GM10266 (cell line): ENCODE measurements at regions not wholly inside any gene's neighbourhood (a gene's known extent, or its start where the extent isn't known, plus 50 kb on each side); places are given as distances from the start of the nearest gene placed in this dataset.

Experiments
- DNase-seq: peaks from one replicate; pipeline ENCODE4 v3.0.0; 2012; ENCODE audit errors: extremely low spot score
- CTCF ChIP-seq: IDR thresholded peaks from 2 replicates; pipeline ENCODE4 v1.5.1; 2012; ENCODE audit warnings: mild to moderate bottlenecking, low read depth; ENCODE audit not compliant: control insufficient read depth, insufficient read depth; ENCODE audit errors: missing control alignments

GRCh38 chr1:5271264-5271663 is 616.9 kb downstream of the AJAP1 start:
- no peak for TF ChIP-seq CTCF
- DNase-seq, result no peak

GRCh38 chr1:5269901-5270300 is 615.5 kb downstream of the AJAP1 start:
- TF ChIP-seq CTCF, result no peak
- DNase-seq, result no peak

- no peak for DNase-seq
- TF ChIP-seq CTCF, result no peak
Measured at GRCh38 chr1:5267603-5268235, 613.3 kb downstream of the AJAP1 start.

GRCh38 chr1:5265438-5266075 is 611.1 kb downstream of the AJAP1 start:
- no peak for TF ChIP-seq CTCF
- DNase-seq, result no peak

- DNase-seq, result no peak
- no peak for TF ChIP-seq CTCF
Measured at GRCh38 chr1:5264476-5264875, 610.1 kb downstream of the AJAP1 start.

- DNase-seq, result no peak
- no peak for TF ChIP-seq CTCF
Measured at GRCh38 chr1:5256793-5257192, 602.4 kb downstream of the AJAP1 start.

- no peak for DNase-seq
- no peak for TF ChIP-seq CTCF
Measured at GRCh38 chr1:5254975-5255374, 600.6 kb downstream of the AJAP1 start.
